GM12874 (cell line): ENCODE measurements at regions not wholly inside any gene's neighbourhood (a gene's known extent, or its start where the extent isn't known, plus 50 kb on each side); places are given as distances from the start of the nearest gene placed in this dataset.

Experiments
- TF ChIP-seq, protein P1 (sequence below): IDR thresholded peaks from 2 replicates; pipeline ENCODE4 v1.5.1; 2011; ENCODE audit warnings: low read depth, mild to moderate bottlenecking, control low read depth, low read length, moderate library complexity; ENCODE audit not compliant: insufficient read depth

- TF ChIP-seq, protein P1, sequence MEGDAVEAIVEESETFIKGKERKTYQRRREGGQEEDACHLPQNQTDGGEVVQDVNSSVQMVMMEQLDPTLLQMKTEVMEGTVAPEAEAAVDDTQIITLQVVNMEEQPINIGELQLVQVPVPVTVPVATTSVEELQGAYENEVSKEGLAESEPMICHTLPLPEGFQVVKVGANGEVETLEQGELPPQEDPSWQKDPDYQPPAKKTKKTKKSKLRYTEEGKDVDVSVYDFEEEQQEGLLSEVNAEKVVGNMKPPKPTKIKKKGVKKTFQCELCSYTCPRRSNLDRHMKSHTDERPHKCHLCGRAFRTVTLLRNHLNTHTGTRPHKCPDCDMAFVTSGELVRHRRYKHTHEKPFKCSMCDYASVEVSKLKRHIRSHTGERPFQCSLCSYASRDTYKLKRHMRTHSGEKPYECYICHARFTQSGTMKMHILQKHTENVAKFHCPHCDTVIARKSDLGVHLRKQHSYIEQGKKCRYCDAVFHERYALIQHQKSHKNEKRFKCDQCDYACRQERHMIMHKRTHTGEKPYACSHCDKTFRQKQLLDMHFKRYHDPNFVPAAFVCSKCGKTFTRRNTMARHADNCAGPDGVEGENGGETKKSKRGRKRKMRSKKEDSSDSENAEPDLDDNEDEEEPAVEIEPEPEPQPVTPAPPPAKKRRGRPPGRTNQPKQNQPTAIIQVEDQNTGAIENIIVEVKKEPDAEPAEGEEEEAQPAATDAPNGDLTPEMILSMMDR = no peak
These were observed 80.5 kb upstream of the SYNDIG1 start for GRCh38 chr20:24388828-24389380.

DNA sequence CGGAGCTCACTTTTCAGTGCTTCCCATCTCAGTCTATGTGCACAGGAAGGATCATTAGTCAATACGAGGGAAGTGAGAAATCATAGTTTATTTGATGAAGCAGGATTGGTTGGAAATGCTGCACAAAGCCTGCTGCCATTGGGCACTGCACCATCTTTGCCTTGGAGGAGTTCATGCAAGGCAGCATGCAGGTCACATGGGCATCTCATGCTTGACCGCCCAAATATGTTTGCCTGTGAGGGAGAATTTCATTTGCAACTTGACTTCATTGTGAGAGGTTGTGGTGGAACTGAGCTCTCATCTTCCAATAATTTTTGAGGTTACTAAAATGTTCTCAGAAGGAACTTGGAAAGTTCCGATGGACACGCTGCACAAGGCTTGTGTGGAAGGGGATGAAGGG lies 83.9 kb upstream of the SYNDIG1 start:
- TF ChIP-seq, protein P1 = no peak

DNA sequence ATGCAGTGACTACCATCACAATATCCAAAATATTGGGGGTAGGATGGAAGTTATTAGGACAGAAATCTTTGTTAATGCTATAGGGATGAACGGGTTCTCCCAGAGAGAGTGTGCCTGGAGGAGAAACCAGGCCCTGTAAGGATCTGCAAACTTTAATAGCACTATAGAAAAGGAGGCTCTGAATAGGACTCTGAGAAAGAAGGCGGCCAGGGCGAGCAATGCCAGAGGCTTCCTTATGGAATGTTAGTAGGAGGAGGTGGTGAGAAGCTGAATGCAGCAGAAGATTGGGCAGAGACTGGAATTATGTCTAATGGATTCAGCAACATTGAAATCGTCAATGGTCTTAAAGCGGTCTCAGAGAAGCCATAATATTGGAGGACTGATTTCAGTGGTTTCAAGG lies 84.6 kb upstream of the SYNDIG1 start:
- TF ChIP-seq, protein P1 = no peak

DNA sequence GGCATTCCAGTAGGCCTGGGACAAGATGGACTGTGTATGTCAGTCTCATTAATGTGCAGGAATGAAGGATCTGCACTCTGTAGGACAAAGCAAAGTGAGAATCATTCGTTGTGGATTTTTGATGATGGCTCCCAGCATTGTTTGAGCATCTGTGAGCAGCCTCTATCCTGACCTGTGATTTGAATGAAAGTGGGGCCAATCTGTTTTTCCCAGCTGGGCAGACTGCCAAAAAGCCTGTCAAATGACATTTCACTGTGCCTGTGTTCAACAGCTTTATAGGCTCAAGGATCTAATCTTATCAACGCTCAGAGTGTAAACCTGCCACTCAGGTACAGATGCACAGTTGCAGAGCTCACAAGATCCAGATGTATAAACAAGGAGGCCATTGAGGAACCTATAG lies 86.7 kb upstream of the SYNDIG1 start:
- TF ChIP-seq, protein P1 = no peak

DNA sequence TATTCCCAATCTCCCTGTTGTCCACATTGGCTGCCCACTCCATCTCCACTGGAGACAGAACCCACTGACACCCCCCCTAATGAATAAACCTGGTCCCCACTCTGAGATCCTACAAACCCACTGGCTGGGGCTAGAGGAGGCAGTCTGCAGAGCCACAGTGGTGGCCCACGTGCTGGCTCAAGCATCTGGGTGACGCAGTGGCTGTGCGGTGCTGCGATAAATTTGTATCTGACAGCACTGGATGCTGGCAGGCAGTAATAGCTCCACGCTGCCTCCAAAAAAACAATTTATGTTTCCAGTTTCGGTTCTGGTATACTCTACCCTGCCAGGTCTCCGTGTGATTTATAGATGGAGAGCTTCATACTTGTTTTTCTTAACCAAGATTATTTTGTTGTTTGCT lies 87.1 kb upstream of the SYNDIG1 start:
- TF ChIP-seq, protein P1 = no peak

GRCh38 chr20:24381886-24382285 lies 87.5 kb upstream of the SYNDIG1 start:
- TF ChIP-seq, protein P1 = no peak

GRCh38 chr20:24379484-24379927 lies 89.9 kb upstream of the SYNDIG1 start:
- TF ChIP-seq, protein P1 = no peak
